ENCODE measurements at regions not wholly inside any gene's neighbourhood (a gene's known extent, or its start where the extent isn't known, plus 50 kb on each side); places are given as distances from the start of the nearest gene placed in this dataset.
"Not testable (repeated sequence)": the region's sequence is repeated elsewhere in the genome, so short reads cannot be mapped to it uniquely, and the experiment has no call there.

DNA sequence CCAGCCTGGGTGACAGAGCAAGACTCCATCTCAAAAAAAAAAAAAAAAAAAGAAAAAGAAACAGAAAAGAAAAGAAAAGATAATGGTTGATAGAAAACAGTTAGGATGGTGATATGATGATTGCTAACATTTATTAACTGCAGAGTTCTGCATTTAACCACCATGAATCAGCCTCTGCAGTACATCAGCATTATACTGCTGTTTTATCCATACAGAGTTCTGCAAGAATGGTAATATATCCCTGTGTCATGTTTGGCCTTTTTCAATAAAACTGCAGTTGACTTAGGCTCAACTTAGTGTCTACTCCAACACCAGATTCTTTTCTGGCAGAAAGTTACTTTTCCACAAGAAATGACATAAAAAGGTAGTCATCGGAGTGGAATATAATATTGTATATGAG, 62.6 kb downstream of the DUSP6 start:
- DNase-seq (ENCODE audit: low spot score): no peak

DNA sequence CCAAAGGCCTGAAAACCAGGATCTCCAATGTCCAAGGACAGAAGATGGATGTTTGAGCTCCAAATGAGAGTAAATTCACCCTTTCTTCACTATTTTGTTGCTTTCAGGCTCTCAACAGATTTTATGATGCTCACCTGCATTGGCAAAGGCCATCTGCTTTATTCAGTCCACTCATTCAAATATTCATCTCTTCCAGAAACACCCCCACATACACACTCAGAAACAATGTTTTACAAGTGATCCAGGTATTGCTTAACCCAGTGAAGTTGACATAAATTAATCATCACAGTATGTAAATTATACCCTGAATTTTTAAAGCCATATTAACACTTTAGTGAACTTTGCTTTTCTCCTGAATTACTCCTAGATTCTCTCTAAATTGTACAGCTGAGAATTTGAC, 63.3 kb downstream of the DUSP6 start:
- DNase-seq (ENCODE audit: low spot score): no peak

DNA sequence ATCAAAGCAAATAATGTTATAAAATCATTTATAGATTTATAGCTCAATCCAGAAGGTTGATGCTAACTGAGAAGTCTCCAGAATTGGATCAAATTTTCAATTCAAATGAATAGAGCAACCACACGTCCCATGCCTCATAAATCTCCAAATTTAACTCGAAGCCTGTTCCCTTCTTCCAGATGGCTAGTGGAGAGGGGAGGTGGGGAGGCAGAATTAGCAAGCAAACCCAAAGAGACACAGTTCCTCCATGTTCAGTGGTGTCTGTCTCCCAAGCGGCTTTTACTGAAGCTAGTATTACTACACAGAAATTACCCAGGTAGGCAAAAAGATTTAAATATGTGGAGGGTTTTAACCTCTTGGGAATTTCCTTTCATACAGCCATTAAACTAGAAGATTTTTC, 65.8 kb downstream of the DUSP6 start:
- DNase-seq (ENCODE audit: low spot score): no peak

DNA sequence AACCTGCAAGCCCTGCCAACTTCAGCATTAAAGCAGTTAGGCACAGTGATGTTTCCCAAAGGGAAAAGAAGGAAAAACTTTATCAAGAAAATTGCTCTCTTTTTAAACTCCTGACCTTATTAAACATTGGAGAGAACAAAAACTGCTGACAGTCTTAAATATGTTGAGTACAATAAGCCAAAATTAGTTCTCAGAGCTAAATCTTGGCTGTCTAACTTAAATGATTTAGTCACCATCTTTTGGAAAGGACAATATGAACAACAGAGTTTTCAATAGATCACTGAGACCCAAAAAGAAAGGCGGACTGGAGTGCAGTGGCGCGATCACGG, 70.8 kb downstream of the DUSP6 start:
- DNase-seq (ENCODE audit: low spot score): no peak

DNA sequence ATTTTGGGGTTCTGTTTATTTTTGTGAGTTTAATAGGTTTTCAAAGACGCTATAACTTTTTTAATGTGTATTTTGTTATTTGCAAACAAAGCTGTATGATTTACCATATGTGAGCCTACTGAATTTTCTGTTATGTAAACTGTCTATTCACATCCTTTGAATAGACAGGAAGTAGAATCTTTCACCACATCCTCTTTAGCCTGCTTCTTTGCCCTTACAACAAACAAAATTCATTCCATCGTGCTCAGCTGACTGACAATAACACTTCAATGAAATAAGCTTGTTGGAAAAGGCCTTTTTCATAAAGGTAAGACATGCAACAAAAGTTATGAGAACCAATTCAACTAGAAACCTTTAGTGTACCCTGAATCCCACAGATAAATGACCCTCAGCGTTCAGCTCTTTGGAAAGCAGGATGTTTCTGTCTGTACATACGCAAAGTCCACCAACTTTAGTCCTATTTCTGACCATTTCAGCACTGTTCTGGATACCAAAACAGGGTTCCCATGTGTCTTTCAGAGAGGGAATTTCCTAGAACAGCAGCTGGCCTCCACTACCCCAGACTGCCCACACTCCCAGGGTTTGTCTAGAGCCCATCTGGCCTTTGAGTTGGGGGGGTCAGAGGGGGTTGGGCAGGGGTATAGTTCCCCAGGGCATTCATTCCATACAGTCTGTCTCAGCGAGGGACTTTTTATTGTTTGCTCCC, 71.3 kb downstream of the DUSP6 start:
- DNase-seq (ENCODE audit: low spot score): no peak

DNA sequence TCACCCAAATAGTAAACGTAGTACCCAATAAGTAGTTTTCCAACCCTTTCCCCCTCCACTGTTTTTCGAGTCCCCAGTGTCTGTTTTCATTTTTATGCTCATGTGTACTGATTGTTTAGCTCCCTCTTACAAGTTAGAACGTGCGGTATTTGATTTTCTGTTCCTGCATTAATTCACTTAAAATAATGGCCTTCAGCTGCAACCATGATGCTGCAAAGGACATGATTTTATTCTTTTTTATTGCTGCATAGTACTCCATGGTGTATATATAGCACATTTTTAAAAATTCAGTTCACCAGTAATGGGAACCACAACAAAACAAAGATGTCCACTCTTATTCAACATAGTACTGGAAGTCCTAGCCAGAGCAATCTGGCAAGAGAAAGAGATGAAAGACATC, 72.8 kb downstream of the DUSP6 start:
- DNase-seq (ENCODE audit: low spot score): no peak

DNA sequence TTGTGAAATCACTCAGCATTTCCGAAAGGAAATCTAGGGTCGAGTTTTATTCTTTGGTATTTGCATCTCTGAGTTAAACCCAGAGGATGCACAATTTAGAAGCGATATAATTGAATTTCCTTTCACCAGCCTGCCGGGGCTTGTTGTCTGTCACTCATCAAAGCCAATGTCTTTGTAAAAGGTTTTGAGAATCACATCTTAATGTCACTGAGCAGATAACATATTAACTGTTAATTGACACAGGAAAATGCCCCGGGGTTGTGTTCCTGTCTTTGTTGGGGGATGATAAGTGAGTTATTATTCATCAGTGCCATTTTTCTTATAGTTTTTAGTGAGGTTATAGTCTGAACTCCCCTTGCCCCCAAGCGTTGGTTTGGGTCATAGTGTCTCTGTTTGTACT, 73.4 kb downstream of the DUSP6 start:
- DNase-seq (ENCODE audit: low spot score): no peak

DNA sequence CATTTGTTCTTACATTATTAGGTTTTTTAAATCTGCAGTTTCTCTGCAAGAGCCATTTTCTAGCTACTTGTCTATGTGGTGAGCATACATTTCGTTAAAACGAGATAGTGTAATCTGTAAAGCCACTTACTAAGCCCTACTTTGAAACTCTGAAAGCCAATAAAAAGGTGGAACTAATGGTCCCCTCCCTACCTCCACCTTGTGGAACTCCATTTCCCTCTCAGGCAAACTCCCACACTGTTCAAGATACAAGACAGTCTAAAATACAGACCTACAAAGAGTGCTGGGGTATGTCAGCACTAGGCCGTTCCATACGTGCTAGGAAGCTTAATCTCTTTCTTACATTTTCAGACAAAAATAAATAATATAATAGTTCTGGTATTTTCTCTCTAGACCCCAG, 74.1 kb downstream of the DUSP6 start:
- no peak for DNase-seq (ENCODE audit: low spot score)

DNA sequence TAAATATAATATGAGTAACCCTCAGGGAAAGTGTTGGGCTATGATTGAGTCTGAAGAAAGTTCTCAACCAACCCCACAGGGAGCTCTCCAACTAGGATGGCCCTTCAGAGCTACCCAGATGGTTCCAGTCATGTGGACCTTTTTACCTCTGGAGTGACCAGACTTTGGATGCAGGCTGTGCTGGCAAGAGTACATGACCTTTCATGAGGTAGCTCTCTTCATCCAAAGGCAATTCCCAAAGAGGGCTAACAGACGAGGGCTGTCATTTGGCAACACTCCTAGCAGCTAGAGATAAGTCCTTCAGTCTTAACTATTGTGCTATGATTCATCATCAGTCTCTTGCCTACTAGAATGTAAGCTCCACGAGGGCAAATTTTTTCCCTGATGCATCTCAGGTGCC, 75.4 kb downstream of the DUSP6 start:
- DNase-seq (ENCODE audit: low spot score): no peak

DNA sequence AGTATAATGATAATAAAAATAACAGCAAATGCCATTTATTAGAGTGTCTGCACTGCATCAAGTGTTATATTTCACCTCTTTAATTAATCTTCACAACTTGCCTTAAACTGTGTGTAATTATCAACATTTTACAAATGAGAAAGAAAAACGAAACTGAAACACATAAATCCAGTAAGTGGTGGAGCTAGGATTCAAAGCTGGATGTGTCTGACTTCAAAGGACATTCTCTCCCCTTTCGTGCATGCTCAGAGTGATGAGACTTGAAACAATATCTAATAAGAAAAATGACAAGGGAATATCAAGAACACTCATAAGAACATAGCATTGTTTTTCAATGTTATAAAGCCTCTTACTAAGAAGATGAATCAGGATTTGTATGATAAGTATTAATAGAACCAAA, 78.8 kb downstream of the DUSP6 start:
- no peak for DNase-seq (ENCODE audit: low spot score)

DNA sequence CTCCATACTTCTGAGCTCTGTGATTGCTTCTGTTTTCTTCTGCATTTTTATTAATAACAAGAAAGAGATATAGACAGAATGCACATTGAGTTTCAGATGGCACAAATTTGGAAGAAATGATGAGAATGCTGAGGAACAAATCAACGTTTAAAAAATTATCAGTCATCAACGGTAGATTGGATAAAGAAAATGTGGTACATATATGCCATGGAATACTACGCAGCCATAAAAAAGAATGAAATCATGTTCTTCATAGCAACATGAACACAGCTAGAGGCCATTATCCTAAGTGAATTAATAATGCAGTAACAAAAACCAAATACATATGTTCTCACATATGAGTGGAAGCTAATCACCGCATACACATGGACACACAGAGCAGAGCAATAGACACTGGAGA, 81.8 kb downstream of the DUSP6 start:
- DNase-seq (ENCODE audit: low spot score): no peak

DNA sequence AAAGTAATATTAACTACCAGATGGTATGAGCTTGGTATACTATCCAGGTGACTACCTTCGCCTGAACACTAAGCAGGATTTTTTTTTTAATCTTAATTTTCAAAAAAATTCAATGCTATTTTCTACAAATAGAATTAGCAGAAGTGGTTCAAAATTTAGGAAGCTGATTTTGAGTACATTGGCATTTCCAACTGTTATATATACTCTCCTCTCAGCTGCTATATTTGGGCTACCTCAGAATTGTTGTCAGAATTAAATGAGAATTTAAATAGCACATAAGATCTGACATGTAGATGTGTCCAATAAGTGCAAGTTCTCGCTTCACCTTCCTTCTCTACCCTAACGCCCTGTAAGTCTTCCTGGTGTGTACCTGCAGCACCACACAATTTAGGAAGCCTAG, 83.1 kb downstream of the DUSP6 start:
- DNase-seq (ENCODE audit: low spot score): no peak

DNA sequence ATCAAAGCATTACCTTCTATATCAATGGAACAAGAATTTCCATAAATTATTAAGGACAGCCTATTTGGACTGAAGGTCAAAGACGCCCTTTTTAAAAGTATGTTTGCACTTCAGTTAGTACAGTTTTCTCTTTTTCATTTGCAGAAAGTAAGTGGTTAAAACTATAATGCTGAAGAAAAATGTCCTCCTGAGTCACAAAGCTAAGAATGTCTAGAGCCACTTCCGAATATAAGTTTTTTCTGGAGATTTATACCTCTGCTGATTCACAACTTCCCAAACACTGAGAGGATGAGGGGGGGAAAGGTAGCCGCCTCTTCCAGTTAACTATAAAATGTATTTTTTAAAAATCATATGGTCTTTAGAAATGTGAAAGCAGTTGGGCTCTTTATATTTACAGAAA, 84.9 kb downstream of the DUSP6 start:
- no peak for DNase-seq (ENCODE audit: low spot score)

DNA sequence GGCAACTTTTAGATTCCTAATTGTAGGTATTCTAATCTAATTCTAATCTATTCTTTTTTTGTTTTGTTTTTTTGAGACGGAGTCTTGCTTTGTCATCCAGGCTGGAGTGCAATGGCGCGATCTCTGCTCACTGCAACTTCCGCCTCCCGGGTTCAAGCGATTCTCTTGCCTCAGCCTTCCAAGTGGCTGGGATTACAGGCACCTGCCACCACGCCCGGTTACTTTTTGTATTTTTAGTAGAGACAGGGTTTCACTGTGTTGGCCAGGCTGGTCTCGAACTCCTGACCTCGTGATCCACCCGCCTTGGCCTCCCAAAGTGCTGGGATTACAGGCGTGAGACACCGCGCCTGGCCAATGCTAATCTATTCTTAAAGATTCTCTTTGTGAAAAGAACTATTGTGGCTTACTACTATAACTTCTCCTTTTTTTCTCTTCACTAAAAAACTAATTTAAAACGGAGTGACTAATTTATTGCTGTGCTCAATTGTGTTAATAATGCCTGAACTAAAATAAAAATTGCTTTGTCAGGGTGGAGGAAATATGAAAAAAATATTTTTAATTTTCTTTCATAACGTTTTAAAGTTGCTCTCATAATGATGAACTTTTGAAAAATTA, 85.6 kb downstream of the DUSP6 start:
- DNase-seq (ENCODE audit: low spot score): not testable (repeated sequence)

DNA sequence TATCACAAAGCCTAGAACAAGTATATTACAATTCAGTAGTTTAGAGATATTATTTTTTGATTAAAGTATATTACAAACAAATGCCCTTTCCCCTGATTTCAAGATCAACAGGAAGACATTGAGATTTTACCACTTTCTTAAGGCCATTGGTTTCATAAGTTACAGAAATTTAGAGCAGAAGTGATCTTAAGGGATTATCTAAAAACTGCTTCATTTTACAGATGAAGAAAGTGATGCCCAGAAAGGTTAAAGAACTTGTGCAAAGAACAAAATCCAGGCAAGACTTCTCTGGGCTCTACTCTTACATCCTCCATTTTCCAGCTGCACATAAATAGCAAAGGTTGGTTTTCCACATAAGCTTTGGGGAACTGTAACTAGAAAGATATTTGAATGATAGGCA, 87.5 kb downstream of the DUSP6 start:
- DNase-seq (ENCODE audit: low spot score): no peak

DNA sequence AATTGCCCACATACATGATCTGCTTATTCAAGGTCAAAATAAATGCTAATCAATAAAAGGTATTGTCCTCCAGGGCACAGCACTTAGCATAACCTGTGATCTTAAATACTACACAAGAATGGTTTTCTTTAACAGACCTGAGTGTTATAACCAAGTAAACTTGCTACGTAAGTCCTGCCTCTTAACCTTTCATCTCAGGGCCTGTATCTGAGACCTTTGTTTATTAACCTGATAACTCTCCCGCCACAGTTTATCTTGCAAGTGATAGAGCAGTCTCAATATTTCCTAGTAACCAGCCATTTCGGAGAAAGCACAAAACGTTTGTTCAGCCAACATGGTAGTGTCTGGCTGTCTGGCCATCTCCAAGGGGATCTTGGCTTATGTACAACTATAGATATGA, 88.4 kb downstream of the DUSP6 start:
- no peak for DNase-seq (ENCODE audit: low spot score)

DNA sequence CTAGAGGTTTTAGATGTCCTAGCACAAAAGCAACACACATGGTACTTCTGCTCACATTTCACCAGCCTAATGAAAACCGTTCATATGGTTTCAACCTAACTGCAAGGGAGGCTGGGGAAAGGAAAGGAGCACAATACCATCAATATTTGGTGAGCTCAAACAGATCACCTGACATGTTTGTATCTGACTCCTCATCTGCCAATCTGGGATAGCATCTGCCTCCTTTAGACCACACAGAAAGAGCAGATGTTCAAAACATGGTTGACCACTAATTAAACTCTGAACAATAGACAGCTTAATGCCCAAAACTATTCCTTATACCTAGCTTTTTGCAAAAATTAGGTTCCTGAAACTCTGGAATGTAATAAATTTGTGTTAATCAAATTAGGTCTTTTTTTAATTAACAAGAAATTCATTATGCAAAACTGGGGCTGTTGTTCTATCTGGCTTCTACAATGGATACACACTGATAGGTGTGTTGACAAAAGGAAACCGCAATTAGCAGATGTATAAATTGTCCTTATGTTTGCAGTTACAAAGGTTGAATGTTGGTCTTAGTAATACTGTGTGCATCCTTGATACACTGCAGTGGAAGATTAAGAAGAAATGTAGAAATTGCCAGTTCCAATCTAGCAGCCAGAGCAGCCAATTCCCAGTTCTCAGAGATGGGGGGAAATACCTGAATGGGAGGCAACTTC, 89.3 kb downstream of the DUSP6 start:
- DNase-seq (ENCODE audit: low spot score): no peak

DNA sequence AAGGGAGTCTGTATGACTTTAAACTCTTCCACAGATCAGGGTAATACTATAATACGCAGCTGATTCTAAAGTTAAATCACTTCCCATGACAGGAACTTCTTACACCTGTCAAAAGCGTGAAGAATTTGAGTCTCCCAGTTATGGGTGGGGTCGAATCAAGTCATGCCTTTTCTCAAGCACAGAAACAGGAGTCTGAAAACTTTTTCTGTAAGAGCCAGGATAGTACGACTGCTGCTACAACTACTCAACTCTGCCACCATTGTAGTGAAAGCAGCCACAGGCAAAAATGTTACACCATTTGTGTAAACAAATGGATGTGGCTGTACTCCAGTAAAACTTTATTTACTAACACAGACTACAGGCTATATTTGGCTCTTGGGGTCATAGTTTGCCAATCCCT, 90.3 kb downstream of the DUSP6 start:
- no peak for DNase-seq (ENCODE audit: low spot score)

DNA sequence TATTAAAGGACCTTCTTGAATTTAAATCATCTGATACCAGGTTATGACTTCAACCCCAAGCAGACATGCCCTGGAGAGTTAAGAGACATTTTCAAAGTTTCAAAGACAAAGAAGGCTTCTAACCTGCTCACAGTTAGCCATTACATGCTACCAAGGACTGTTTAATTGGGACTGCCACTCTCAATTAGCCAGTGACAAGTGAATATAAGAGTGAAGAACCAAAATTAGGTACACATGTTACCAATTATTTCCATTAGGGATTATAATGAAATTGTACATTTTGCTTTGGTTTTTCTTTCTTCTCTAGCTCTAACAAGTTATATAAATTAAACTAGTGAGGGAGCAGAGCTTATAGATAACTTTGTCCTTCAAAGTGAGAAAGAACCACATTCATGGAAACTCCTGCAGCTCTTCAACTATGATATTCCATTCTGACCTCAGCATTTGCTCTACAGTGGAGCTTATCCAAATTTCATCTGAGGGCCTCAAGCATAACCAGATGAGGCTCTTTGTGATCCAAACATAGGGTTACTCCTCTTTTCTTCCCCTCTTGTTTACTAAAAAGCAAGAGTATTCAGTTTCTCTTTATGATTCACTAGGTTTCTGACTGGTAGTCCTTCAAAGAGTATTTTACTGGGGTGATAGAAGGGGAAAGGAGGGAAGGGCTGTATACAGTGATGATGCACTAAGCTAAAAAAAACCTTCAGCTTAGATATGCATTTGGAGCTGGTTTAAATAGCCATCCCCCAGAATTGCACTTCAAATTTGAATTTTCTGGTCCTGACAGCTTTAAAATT, 91.3 kb downstream of the DUSP6 start:
- no peak for DNase-seq (ENCODE audit: low spot score)

DNA sequence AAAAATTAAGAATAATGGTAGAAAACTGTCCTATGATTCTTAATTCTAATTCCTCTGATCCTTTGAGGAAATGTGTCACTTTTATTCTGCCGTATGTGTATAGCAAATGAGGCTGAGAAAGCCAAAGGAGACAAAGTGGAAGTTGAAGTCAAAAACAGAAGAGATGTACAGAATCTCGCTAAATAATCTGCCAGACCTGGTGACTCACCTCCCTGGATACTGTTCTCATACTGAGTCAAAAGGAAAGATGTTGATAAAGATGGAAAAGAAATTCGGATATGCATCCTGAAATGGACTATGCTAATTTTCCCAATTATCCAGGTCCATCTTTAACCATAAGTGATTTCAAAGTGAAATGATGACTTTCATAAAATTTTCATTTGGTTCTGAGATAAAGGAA, 92.5 kb downstream of the DUSP6 start:
- no peak for DNase-seq (ENCODE audit: low spot score)

DNA sequence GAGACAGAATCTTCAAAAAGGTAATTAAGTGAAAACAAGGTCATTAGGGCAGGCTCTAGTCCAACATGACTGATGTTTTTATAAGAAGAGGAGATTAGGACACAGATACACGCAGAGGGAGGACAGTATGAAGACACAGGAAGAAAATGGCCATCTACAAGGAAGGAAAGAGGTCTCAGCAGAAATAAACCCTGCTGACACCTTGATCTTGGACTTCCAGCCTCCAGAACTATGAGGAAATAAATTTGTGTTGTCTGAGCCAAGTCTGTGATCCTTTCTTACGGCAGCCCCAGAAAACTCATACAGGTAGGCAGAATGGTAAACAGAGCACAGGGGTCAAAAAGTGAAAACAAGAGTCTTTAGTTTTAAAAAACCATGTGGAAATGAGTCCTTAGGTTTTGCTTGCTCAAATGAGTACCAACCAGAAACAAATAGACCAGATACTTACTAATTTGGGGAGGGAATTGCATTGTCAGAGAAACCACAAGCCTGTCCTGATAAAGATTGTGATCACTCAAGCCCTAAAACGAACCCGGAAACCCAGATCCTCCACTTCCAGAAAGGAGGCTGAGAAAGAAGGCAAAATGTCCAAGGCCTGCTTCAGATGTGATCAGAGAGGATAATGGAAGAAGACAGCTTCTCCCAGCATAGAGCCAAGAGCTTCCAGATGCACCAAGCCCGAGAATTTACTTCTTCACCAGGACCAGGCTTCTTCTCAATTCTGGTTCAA, 93.9 kb downstream of the DUSP6 start:
- no peak for DNase-seq (ENCODE audit: low spot score)

DNA sequence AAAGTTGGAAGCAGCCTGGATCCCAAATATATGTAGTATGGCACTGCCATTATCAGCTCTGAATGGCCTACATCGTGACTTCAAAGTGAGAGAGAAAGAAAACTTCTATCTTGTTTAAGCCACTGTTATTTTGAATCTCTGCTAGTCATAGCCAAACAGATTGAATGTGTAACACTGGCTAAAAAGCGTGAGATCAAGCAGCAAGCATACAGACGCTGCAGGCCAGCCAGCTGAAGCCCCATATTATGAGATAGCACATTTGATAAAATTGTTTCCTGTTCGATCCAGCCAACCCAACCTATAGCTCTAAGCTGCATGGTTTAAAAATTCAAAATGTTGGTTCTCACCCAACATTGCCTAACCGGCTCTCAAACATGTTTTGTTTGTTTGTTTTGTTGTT, 95.0 kb downstream of the DUSP6 start:
- no peak for DNase-seq (ENCODE audit: low spot score)
